ENCODE measurements at regions not wholly inside any gene's neighbourhood (a gene's known extent, or its start where the extent isn't known, plus 50 kb on each side); places are given as distances from the start of the nearest gene placed in this dataset.

DNA sequence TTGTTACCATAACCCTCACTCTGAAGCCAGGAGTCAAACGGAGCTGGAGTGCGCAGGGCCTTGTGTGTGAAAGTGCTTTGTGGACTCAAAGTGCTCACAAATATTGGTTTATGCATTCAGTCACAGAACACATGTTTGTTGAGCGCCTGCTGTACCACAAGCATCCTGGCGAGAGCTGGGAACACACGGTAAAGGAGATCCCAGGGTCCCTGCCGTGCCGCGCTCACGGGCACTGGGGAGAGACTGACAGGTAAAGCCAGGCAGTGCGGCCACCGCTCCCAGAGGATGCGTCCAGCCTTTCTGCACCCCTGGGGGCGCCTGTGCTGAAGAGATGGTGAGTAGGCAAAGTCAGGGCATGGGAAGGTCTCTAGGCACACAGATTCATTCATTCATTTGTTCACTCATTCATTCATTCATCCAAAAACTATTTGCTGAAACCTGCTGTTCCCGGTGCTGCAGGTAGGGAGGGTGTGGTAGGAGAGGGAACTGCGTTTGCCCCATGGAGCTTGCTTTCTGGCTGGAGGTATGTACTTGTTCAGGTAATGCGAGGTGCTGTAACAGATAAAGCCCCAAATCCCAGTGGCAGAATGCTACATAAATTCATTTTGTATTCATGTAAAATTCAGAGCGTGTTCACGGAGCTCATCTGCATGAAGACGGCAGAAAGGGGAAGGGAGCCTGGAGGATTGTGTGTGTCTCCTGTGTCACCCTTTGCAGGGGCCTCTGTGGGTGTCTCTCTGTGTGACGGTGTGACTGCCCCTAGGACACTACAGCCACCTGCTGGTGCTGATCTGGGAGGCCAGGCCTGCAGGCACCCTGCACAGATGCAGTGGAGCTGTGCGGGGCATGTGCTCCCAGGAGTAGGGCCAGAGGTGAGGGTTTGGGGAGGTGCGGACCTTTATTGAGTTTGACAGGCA is 167.0 kb upstream of the B3GAT1 start (continued):
- TF ChIP-seq, protein P1, sequence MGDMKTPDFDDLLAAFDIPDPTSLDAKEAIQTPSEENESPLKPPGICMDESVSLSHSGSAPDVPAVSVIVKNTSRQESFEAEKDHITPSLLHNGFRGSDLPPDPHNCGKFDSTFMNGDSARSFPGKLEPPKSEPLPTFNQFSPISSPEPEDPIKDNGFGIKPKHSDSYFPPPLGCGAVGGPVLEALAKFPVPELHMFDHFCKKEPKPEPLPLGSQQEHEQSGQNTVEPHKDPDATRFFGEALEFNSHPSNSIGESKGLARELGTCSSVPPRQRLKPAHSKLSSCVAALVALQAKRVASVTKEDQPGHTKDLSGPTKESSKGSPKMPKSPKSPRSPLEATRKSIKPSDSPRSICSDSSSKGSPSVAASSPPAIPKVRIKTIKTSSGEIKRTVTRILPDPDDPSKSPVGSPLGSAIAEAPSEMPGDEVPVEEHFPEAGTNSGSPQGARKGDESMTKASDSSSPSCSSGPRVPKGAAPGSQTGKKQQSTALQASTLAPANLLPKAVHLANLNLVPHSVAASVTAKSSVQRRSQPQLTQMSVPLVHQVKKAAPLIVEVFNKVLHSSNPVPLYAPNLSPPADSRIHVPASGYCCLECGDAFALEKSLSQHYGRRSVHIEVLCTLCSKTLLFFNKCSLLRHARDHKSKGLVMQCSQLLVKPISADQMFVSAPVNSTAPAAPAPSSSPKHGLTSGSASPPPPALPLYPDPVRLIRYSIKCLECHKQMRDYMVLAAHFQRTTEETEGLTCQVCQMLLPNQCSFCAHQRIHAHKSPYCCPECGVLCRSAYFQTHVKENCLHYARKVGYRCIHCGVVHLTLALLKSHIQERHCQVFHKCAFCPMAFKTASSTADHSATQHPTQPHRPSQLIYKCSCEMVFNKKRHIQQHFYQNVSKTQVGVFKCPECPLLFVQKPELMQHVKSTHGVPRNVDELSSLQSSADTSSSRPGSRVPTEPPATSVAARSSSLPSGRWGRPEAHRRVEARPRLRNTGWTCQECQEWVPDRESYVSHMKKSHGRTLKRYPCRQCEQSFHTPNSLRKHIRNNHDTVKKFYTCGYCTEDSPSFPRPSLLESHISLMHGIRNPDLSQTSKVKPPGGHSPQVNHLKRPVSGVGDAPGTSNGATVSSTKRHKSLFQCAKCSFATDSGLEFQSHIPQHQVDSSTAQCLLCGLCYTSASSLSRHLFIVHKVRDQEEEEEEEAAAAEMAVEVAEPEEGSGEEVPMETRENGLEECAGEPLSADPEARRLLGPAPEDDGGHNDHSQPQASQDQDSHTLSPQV (IDR thresholded peaks at IDR 0.05), result no peak
- no peak for TF ChIP-seq SAFB (IDR thresholded peaks at IDR 0.05; ENCODE audit: borderline replicate concordance, low read depth, low read length)

DNA sequence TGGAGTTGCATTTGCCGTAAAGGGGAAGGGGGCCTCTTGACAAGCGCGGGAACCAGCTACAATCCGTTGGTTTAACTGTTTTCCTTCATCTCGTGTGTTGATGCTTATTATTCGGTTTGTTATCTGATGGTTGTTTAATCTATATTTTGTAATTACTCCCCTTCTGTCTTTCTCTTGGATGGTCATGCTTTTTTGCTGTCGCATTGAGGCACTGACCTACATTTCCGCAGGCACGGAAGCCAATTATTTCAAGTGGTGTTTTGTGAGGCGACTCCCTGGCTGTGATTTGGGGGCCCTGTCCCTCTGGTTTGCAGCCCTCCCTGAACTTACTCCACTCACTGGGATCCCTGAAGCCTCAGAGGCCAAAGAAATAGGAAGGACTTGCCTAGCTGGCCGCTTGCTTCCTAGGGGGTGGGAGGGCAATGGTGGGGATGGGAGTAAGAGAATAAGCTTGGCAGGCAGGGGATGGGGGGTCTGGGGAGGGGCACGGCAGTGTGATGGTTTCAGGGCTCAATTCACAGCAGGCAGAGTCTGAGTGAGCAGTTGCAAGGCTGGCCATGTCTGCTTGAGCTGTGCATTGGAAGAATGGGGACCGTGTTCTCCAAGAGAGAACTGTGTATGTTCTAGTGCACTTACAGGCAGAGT is 165.8 kb upstream of the B3GAT1 start:
- WGBS (ENCODE audit: insufficient coverage, low coverage, missing lambda C conversion rate), result 1% methylated on average over 11 of the region's 13 CpGs
- in situ Hi-C loops (cut with MboI) (no loop called here), intact Hi-C loops (cut with micrococcal nuclease) (no loop called here)
- Histone ChIP-seq H4K20me1 (replicated peaks; ENCODE audit: control insufficient read depth, insufficient read depth, low read length) (no peaks in the 10 kb centered on the region), H3K27me3 (ENCODE audit: control insufficient read depth in 2 of 2, insufficient read depth in 2 of 2, low read length in 2 of 2) (peaks cover 10 to 70% of the 10 kb centered on the region in 2 experiments), H3K27ac (ENCODE audit: extremely low read depth, low read depth, low read length) (no peak overlapping the region), H3K79me2 (ENCODE audit: control insufficient read depth, insufficient read depth, low read length) (no peaks in the 10 kb centered on the region), H3K9me1 (ENCODE audit: control insufficient read depth, insufficient read depth, low read length) (no peaks in the 10 kb centered on the region), H3K4me1 (replicated peaks in 1 of 2; ENCODE audit: control insufficient read depth in 2 of 2, insufficient read depth in 2 of 2, low read length in 2 of 2) (no peaks in the 10 kb centered on the region), H3K36me3 (ENCODE audit: control insufficient read depth, insufficient read depth, low read length) (no peaks in the 10 kb centered on the region), H2AFZ (ENCODE audit: low read depth, low read length) (no peak overlapping the region), H3K9me3 (replicated peaks; ENCODE audit: control insufficient read depth, insufficient read depth, low read depth, low read length) (no peaks in the 10 kb centered on the region), H3K4me2 (ENCODE audit: insufficient read depth, low read length) (no peak overlapping the region), H3K4me3 (no peak overlapping the region), H3K9ac (ENCODE audit: insufficient read depth in 1 of 2, low read depth in 2 of 2, low read length in 2 of 2) (no peak overlapping the region)
- POLR2A ChIA-PET, result interaction anchor here (0.5 kb wide), 1 partner anchor 8 kb away, joined by 3 read pairs; no protein-coding TSS in a partner anchor
- DNase-seq (ENCODE audit: extremely low read depth in 1 of 4, low spot score in 3 of 4) (no peak), FAIRE-seq (no peak), ATAC-seq (no peak)
- CTCF ChIA-PET (ENCODE audit: low intra/inter-chr PET ratio), result no interaction called here
- no TSS peak for BruUV-seq (replicated peaks)
- no peak for TF ChIP-seq MXI1 (IDR thresholded peaks at IDR 0.05; ENCODE audit: low read depth, low read length)
- TF ChIP-seq, protein P2, sequence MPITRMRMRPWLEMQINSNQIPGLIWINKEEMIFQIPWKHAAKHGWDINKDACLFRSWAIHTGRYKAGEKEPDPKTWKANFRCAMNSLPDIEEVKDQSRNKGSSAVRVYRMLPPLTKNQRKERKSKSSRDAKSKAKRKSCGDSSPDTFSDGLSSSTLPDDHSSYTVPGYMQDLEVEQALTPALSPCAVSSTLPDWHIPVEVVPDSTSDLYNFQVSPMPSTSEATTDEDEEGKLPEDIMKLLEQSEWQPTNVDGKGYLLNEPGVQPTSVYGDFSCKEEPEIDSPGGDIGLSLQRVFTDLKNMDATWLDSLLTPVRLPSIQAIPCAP (CRISPR knock-in tag; IDR thresholded peaks at IDR 0.05; ENCODE audit: borderline replicate concordance), result no peak
- no peak for TF ChIP-seq ZNF217 (CRISPR knock-in tag; IDR thresholded peaks at IDR 0.05)
- no peak for TF ChIP-seq FOS (IDR thresholded peaks at IDR 0.05; ENCODE audit: extremely low read depth, insufficient read length)
- TF ChIP-seq PHF8 (IDR thresholded peaks at IDR 0.05; ENCODE audit: borderline replicate concordance, low read length), result no peak
- TF ChIP-seq, protein P3, sequence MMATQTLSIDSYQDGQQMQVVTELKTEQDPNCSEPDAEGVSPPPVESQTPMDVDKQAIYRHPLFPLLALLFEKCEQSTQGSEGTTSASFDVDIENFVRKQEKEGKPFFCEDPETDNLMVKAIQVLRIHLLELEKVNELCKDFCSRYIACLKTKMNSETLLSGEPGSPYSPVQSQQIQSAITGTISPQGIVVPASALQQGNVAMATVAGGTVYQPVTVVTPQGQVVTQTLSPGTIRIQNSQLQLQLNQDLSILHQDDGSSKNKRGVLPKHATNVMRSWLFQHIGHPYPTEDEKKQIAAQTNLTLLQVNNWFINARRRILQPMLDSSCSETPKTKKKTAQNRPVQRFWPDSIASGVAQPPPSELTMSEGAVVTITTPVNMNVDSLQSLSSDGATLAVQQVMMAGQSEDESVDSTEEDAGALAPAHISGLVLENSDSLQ (IDR thresholded peaks at IDR 0.05), result no peak
- TF ChIP-seq NFE2 (IDR thresholded peaks at IDR 0.05; ENCODE audit: low read depth), result no peak
- TF ChIP-seq, protein P4, sequence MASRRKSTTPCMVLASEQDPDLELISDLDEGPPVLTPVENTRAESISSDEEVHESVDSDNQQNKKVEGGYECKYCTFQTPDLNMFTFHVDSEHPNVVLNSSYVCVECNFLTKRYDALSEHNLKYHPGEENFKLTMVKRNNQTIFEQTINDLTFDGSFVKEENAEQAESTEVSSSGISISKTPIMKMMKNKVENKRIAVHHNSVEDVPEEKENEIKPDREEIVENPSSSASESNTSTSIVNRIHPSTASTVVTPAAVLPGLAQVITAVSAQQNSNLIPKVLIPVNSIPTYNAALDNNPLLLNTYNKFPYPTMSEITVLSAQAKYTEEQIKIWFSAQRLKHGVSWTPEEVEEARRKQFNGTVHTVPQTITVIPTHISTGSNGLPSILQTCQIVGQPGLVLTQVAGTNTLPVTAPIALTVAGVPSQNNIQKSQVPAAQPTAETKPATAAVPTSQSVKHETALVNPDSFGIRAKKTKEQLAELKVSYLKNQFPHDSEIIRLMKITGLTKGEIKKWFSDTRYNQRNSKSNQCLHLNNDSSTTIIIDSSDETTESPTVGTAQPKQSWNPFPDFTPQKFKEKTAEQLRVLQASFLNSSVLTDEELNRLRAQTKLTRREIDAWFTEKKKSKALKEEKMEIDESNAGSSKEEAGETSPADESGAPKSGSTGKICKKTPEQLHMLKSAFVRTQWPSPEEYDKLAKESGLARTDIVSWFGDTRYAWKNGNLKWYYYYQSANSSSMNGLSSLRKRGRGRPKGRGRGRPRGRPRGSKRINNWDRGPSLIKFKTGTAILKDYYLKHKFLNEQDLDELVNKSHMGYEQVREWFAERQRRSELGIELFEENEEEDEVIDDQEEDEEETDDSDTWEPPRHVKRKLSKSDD (conservative IDR thresholded peaks at IDR 0.05; ENCODE audit: low read length), result no peak
